Astrocyte (in vitro differentiated cells and primary cell): ENCODE measurements at regions not wholly inside any gene's neighbourhood (a gene's known extent, or its start where the extent isn't known, plus 50 kb on each side); places are given as distances from the start of the nearest gene placed in this dataset.

ENCODE experiments used
- EZH2 ChIP-seq: IDR thresholded peaks from 2 replicates; pipeline ENCODE4 v1.6.1; 2012; ENCODE audit warnings: mild to moderate bottlenecking, low read length, inconsistent platforms; ENCODE audit not compliant: insufficient read depth
- TF ChIP-seq, protein P1 (sequence below): IDR thresholded peaks from 2 replicates; pipeline ENCODE4 v1.5.1; 2011; ENCODE audit warnings: low read depth, mild to moderate bottlenecking, inconsistent platforms, low read length, moderate library complexity; ENCODE audit not compliant: insufficient read depth

DNA sequence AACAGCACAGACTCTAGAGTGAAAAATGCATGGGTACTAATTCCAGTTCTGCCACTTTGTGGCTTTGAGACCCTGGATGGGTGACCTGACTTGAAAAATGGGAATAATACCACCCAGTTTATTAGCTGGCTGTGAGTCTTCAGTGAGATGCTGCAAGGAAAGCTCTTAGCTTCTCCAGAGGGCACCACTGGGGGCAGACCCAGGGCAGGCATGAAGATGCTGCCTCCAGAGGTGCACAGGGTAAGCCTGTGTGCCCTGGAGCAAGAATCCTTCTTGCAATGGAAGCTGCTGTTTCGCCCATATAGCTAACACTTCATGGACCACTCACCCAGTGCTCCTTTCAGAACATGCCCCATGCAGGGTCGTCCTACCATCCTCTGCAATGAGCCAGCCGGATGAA, 75.7 kb downstream of the C5orf15 start:
- TF ChIP-seq, protein P1, sequence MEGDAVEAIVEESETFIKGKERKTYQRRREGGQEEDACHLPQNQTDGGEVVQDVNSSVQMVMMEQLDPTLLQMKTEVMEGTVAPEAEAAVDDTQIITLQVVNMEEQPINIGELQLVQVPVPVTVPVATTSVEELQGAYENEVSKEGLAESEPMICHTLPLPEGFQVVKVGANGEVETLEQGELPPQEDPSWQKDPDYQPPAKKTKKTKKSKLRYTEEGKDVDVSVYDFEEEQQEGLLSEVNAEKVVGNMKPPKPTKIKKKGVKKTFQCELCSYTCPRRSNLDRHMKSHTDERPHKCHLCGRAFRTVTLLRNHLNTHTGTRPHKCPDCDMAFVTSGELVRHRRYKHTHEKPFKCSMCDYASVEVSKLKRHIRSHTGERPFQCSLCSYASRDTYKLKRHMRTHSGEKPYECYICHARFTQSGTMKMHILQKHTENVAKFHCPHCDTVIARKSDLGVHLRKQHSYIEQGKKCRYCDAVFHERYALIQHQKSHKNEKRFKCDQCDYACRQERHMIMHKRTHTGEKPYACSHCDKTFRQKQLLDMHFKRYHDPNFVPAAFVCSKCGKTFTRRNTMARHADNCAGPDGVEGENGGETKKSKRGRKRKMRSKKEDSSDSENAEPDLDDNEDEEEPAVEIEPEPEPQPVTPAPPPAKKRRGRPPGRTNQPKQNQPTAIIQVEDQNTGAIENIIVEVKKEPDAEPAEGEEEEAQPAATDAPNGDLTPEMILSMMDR = no peak
- TF ChIP-seq EZH2 = no peak
